ENCODE measurements at regions not wholly inside any gene's neighbourhood (a gene's known extent, or its start where the extent isn't known, plus 50 kb on each side); places are given as distances from the start of the nearest gene placed in this dataset.
"Not testable (repeated sequence)": the region's sequence is repeated elsewhere in the genome, so short reads cannot be mapped to it uniquely, and the experiment has no call there.

DNA sequence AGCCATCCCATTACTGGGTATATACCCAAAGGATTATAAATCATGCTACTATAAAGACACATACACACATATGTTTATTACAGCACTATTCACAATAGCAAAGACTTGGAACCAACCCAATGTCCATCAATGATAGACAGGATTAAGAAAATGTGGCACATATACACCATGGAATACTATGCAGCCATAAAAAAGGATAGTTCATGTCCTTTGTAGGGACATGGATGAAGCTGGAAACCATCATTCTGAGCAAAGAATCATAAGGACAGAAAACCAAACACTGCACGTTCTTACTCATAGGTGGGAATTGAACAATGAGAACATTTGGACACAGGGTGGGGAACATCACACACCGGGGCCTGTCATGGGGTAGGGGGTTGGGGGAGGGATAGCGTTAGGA lies 60.3 kb upstream of the NMU start:
- DNase-seq (ENCODE audit: extremely low read depth in 1 of 11, low read depth in 9 of 11, low spot score in 4 of 11), result not testable (repeated sequence)

- DNase-seq (ENCODE audit: extremely low read depth in 1 of 11, low read depth in 9 of 11, low spot score in 4 of 11), result no peak
Measured at GRCh38 chr4:55706541-55706940, 70.4 kb upstream of the NMU start.

DNA sequence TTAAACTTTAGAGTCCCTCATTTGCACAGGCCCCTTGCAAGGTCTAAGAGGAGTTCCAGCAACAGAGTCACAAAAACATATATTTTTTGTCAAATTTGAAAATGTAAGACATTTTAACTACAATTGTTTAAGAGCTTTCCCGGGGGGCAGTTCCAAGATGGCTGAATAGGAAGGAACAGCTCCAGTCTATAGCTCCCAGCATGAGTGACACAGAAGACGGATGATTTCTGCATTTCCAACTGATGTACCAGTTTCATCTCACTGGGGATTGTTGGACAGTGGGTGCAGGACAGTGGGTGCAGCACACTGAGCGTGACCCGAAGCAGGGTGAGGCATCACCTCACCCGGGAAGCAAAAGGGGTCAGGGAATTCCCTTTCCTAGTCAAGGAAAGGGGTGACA lies 71.4 kb upstream of the NMU start:
- DNase-seq (ENCODE audit: extremely low read depth in 1 of 11, low read depth in 9 of 11, low spot score in 4 of 11), result no peak

DNA sequence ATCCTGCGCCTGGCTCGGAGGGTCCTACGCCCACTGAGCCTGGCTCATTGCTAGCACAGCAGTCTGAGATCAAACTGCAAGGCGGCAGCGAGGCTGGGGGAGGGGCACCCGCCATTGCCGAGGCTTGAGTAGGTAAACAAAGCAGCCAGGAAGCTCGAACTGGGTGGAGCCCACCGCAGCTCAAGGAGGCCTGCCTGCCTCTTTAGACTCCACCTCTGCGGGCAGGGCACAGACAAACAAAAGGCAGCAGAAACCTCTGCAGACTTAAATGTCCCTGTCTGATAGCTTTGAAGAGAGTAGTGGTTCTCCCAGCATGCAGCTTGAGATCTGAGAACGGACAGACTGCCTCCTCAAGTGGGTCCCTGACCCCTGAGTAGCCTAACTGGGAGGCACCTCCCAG lies 71.9 kb upstream of the NMU start:
- not testable (repeated sequence) for DNase-seq (ENCODE audit: extremely low read depth in 1 of 11, low read depth in 9 of 11, low spot score in 4 of 11)

DNA sequence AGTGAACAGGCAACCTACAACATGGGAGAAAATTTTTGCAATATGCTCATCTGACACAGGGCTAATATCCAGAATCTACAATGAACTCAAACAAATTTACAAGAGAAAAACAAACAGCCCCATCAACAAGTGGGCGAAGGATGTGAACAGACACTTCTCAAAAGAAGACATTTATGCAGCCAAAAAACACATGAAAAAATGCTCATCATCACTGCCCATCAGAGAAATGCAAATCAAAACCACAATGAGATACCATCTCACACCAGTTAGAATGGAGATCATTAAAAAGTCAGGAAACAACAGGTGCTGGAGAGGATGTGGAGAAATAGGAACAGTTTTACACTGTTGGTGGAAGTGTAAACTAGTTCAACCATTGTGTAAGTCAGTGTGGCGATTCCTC lies 76.7 kb upstream of the NMU start:
- DNase-seq (ENCODE audit: extremely low read depth in 1 of 11, low read depth in 9 of 11, low spot score in 4 of 11), result not testable (repeated sequence)

GRCh38 chr4:55721651-55722050 lies 85.6 kb upstream of the NMU start:
- DNase-seq (ENCODE audit: extremely low read depth in 1 of 11, low read depth in 9 of 11, low spot score in 4 of 11), result no peak

DNA sequence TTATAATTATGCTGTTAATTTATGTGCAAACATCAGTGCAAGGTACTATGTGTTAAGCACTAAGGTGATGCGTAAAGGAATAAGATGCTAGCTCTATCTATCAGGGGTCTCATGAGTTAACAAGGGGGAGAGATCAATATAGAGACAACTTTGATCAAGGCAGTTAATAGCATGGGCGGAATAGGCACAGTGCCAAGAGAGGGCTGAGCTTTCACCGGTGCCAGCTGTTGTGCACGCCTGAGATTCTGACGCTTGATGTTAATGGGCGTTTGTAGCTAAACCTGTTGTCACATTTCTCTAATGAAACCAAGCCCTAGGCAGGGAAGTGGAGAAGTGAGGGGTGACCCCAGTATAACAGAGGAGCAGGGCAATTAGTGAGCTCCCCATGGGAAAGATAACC lies 86.0 kb upstream of the NMU start:
- DNase-seq (ENCODE audit: extremely low read depth in 1 of 11, low read depth in 9 of 11, low spot score in 4 of 11), result no peak

DNA sequence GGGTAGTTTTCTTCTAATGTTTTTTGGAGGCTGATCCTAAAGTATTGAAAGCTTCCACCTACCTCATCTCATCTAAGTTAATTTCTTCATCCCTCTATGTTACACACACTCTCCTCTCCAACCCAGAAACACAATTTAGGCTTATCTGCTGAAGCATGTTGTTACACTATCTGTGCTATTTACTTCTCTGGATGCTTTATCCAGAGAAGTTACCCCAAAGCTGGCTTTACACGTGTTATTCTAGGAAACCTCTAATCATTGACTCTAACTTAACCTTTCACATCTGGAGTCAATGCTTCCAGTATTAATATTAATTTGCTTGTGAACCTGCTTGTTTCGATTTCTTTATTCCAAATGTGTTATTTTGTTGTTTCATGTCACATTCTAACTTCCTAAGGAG lies 87.3 kb upstream of the NMU start:
- no peak for DNase-seq (ENCODE audit: extremely low read depth in 1 of 11, low read depth in 9 of 11, low spot score in 4 of 11)

GRCh38 chr4:55725057-55725456 lies 89.0 kb upstream of the NMU start:
- DNase-seq (ENCODE audit: extremely low read depth in 1 of 11, low read depth in 9 of 11, low spot score in 4 of 11), result no peak

- no peak for DNase-seq (ENCODE audit: extremely low read depth in 1 of 11, low read depth in 9 of 11, low spot score in 4 of 11)
Measured at GRCh38 chr4:55727746-55728145, 91.6 kb upstream of the NMU start.

- no peak for DNase-seq (ENCODE audit: extremely low read depth in 1 of 11, low read depth in 9 of 11, low spot score in 4 of 11)
Measured at GRCh38 chr4:55729351-55730279, 90.0 kb upstream of the EXOC1L start.

DNA sequence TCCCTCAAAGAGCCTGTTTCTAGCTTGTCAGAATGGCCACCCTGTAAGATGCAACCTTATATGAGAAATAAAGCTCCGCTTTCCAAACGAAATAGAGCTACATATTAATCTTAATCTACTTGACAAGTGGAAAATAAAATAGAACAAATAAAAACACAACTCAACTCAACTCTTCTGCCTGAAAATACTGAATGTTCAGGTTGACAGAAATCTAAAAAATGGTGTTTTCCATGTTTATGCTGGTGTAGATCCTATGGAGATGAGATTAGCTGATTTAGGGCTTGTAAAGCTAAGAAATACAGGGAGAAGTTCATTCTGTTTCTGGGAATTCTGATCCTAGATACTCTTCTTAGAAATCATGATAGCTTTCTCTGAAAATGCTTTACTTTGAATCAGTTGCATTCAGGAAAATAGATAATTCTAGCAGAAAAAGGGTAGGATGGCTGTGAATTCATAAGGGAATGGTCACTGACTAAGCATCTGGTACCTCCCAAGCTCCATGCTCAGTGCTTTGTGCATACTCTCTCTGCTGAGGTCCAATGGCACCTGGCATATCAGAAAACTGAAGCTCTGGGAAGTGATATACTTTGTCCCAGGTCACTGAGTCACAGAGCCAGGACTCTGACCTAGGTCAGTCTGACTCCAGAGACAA lies 89.2 kb upstream of the EXOC1L start:
- no peak for DNase-seq (ENCODE audit: extremely low read depth in 1 of 11, low read depth in 9 of 11, low spot score in 4 of 11)

GRCh38 chr4:55731959-55732358 lies 87.6 kb upstream of the EXOC1L start:
- no peak for DNase-seq (ENCODE audit: extremely low read depth in 1 of 11, low read depth in 9 of 11, low spot score in 4 of 11)

- DNase-seq (ENCODE audit: extremely low read depth in 1 of 11, low read depth in 9 of 11, low spot score in 4 of 11), result no peak
Measured at GRCh38 chr4:55732864-55733263, 86.7 kb upstream of the EXOC1L start.

DNA sequence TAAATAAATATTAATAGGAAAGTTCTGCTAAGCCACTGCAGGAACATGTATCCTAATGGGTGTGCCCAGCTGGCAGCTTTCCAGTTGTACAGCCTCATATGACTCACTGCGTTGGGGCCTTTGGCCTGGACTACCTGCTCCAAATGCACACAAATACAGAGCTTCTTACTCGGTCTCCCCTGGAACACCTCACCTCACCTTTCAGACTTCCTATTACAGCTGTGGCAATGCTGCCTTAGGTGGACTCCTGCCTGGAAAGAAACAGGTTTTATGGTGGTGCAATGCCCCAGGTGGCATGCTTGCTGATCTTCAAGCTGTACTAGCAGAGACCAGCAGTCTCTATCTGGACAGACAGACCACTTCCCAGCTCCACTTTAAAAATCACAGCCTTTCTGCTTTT lies 85.7 kb upstream of the EXOC1L start:
- no peak for DNase-seq (ENCODE audit: extremely low read depth in 1 of 11, low read depth in 9 of 11, low spot score in 4 of 11)

GRCh38 chr4:55736605-55737183 lies 82.9 kb upstream of the EXOC1L start:
- DNase-seq (ENCODE audit: extremely low read depth in 1 of 11, low read depth in 9 of 11, low spot score in 4 of 11), result no peak

DNA sequence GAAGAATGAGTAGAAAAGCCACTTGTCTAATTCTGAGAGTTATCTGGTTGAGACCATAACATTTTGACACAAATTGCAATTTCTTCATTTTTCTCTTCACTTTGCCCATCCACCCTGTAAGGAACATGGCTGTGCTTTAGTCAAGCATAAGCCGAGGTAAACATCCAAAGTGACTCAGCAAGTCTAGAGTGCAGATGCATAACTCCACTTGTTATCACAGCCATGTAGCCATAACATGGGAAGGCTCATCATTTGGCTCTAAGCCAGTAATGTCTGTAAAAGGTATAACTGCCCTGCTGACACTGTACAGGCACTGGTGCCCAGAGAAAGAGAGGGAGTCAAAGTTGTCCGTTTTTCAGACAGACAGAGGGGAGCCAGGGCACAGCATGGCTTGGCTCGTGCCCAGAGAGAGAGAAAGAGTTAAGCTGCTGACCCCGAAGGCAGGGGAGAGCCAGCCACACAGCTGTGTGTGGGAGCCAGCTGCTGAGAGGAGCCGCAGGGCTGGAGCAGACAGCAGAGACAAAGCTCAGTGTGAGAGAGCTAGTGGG lies 76.9 kb upstream of the EXOC1L start:
- peak in 1 of 11 donors; percentile 10 for DNase-seq (ENCODE audit: extremely low read depth in 1 of 11, low read depth in 9 of 11, low spot score in 4 of 11)

GRCh38 chr4:55744369-55744768 lies 75.2 kb upstream of the EXOC1L start:
- DNase-seq (ENCODE audit: extremely low read depth in 1 of 11, low read depth in 9 of 11, low spot score in 4 of 11), result no peak

GRCh38 chr4:55745014-55745413 lies 74.6 kb upstream of the EXOC1L start:
- no peak for DNase-seq (ENCODE audit: extremely low read depth in 1 of 11, low read depth in 9 of 11, low spot score in 4 of 11)

GRCh38 chr4:55747793-55748192 lies 71.8 kb upstream of the EXOC1L start:
- DNase-seq (ENCODE audit: extremely low read depth in 1 of 11, low read depth in 9 of 11, low spot score in 4 of 11), result no peak
